MCF 10A (cell line): ENCODE measurements at regions not wholly inside any gene's neighbourhood (a gene's known extent, or its start where the extent isn't known, plus 50 kb on each side); places are given as distances from the start of the nearest gene placed in this dataset.
"Not testable (repeated sequence)": the region's sequence is repeated elsewhere in the genome, so short reads cannot be mapped to it uniquely, and the experiment has no call there.

Experiments
- BruUV-seq: library from RNA; stranded (reverse); fragments of 400-500 nt; replicated peaks from 2 replicates; lab custom pipeline; 2021; lab: Mats Ljungman, UMichigan
- CTCF ChIA-PET: fragments of 300-600 bp; sonication (Branson Sonifier 250); formaldehyde crosslinking; extraction: SDS; loops from one replicate; lab custom pipeline; 2021; ENCODE audit warnings: antibody characterized with exemption, inconsistent platforms; lab: Yijun Ruan, JAX
- POLR2A ChIA-PET: fragments of 300-600, 350-650 bp; sonication (Branson Sonifier 250); formaldehyde crosslinking; extraction: SDS; loops from one replicate; lab custom pipeline; 2020; ENCODE audit warnings: antibody characterized with exemption, inconsistent platforms; lab: Yijun Ruan, JAX
- DNase-seq: peaks from one replicate; pipeline ENCODE4 v3.0.0-alpha.2; 2018; ENCODE audit not compliant: unreplicated experiment
- H3K27ac Mint-ChIP-seq: one replicate; pipeline ENCODE4 v1.8.0; 2022; ENCODE audit warnings: mild to moderate bottlenecking, low read depth, mixed read lengths; ENCODE audit not compliant: unreplicated experiment
- H3K27me3 Mint-ChIP-seq: one replicate; pipeline ENCODE4 v1.8.0; 2022; ENCODE audit warnings: mixed read lengths; ENCODE audit not compliant: insufficient read depth, unreplicated experiment
- H3K36me3 Mint-ChIP-seq: one replicate; pipeline ENCODE4 v1.8.0; 2022; ENCODE audit warnings: mild to moderate bottlenecking, moderate library complexity, mixed read lengths; ENCODE audit not compliant: insufficient read depth, unreplicated experiment
- H3K4me1 Mint-ChIP-seq: one replicate; pipeline ENCODE4 v1.8.0; 2022; ENCODE audit warnings: mixed read lengths; ENCODE audit not compliant: insufficient read depth, unreplicated experiment
- H3K4me3 Mint-ChIP-seq: one replicate; pipeline ENCODE4 v1.8.0; 2022; ENCODE audit warnings: mild to moderate bottlenecking, moderate library complexity, mixed read lengths; ENCODE audit not compliant: unreplicated experiment
- H3K9me3 Mint-ChIP-seq: one replicate; pipeline ENCODE4 v1.8.0; 2022; ENCODE audit warnings: mixed read lengths; ENCODE audit not compliant: unreplicated experiment
- intact Hi-C: fragments of 100-400 bp; cut with micrococcal nuclease; formaldehyde crosslinking; loops from 2 replicates; pipeline ENCODE4 v1.14.1; 2022
- TF ChIP-seq, protein P1 (sequence below): fragments of 200-600 bp; IDR thresholded peaks from one replicate; pipeline ENCODE4 v1.8.0; 2022; ENCODE audit warnings: antibody characterized with exemption, mild to moderate bottlenecking; ENCODE audit not compliant: unreplicated experiment

DNA sequence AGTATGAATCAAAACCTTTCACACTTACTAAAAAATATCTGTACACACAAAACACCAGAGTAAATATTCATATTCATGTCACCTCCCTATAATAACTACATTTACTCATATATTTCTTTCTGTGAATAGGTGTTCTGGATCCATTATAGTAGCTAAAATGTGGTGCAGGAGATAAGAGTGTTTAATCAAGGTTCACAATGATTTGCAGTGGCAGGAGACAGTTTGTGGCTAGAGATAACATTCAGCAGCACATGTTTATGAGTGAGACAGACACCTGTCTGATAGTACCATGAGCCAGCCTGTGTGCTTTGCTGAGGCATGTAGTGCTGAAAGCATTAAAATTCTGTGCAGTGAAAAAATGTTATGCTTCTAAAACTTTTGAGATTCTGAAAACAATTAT lies 410.3 kb downstream of the SRGAP2C start:
- no peaks in the 10 kb centered on the region for H3K36me3 Mint-ChIP-seq
- intact Hi-C loops, result no loop called here

GRCh38 chr1:121604843-121605444 lies 420.2 kb downstream of the SRGAP2C start:
- DNase-seq, H3K4me3 Mint-ChIP-seq, H3K4me1 Mint-ChIP-seq, BruUV-seq, H3K27ac Mint-ChIP-seq, CTCF ChIA-PET, POLR2A ChIA-PET, intact Hi-C loops, H3K27me3 Mint-ChIP-seq, H3K36me3 Mint-ChIP-seq: not testable (repeated sequence)
- H3K9me3 Mint-ChIP-seq, result peaks cover 22% of the 10 kb centered on the region

More for the DNA sequence above, 410.3 kb downstream of the SRGAP2C start:
- no TSS peak for BruUV-seq
- H3K4me3 Mint-ChIP-seq, result no peak overlapping the region
- no peaks in the 10 kb centered on the region for H3K9me3 Mint-ChIP-seq
- no peak for DNase-seq
- H3K4me1 Mint-ChIP-seq, result no peaks in the 10 kb centered on the region
- no peaks in the 10 kb centered on the region for H3K27me3 Mint-ChIP-seq
- CTCF ChIA-PET, result no interaction called here
- POLR2A ChIA-PET, result no interaction called here
- no peak overlapping the region for H3K27ac Mint-ChIP-seq
- TF ChIP-seq, protein P1, sequence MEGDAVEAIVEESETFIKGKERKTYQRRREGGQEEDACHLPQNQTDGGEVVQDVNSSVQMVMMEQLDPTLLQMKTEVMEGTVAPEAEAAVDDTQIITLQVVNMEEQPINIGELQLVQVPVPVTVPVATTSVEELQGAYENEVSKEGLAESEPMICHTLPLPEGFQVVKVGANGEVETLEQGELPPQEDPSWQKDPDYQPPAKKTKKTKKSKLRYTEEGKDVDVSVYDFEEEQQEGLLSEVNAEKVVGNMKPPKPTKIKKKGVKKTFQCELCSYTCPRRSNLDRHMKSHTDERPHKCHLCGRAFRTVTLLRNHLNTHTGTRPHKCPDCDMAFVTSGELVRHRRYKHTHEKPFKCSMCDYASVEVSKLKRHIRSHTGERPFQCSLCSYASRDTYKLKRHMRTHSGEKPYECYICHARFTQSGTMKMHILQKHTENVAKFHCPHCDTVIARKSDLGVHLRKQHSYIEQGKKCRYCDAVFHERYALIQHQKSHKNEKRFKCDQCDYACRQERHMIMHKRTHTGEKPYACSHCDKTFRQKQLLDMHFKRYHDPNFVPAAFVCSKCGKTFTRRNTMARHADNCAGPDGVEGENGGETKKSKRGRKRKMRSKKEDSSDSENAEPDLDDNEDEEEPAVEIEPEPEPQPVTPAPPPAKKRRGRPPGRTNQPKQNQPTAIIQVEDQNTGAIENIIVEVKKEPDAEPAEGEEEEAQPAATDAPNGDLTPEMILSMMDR, result no peak

- H3K36me3 Mint-ChIP-seq, intact Hi-C loops: not testable (repeated sequence)
Observed at GRCh38 chr1:121607499-121607898, 422.7 kb downstream of the SRGAP2C start.

More at GRCh38 chr1:121607499-121607898, 422.7 kb downstream of the SRGAP2C start:
- H3K9me3 Mint-ChIP-seq, H3K27ac Mint-ChIP-seq, H3K27me3 Mint-ChIP-seq, H3K4me3 Mint-ChIP-seq, CTCF ChIA-PET, BruUV-seq, H3K4me1 Mint-ChIP-seq, DNase-seq, POLR2A ChIA-PET: not testable (repeated sequence)
